ENCODE measurements at regions not wholly inside any gene's neighbourhood (a gene's known extent, or its start where the extent isn't known, plus 50 kb on each side); places are given as distances from the start of the nearest gene placed in this dataset.

GRCh38 chr9:90024823-90025222 is 420.0 kb downstream of the GADD45G start:
- Histone ChIP-seq H3K36me3 (ENCODE audit: control insufficient read depth, insufficient read depth, low read length) (no peaks in the 10 kb centered on the region), H3K9me3 (ENCODE audit: control insufficient read depth, insufficient read depth, low read length) (no peaks in the 10 kb centered on the region), H3K9ac (ENCODE audit: low read depth, low read length) (no peak overlapping the region), H3K4me1 (ENCODE audit: control insufficient read depth, insufficient read depth, low read length) (peaks cover 21% of the 10 kb centered on the region), H3K4me3 (ENCODE audit: low read depth, low read length) (no peak overlapping the region), H3K27me3 (ENCODE audit: control insufficient read depth, insufficient read depth, low read length) (no peaks in the 10 kb centered on the region), H3K27ac (ENCODE audit: low read depth, low read length) (no peak overlapping the region)

GRCh38 chr9:90025816-90026215 is 421.0 kb downstream of the GADD45G start:
- Histone ChIP-seq H3K36me3 (ENCODE audit: control insufficient read depth, insufficient read depth, low read length) (no peaks in the 10 kb centered on the region), H3K9ac (ENCODE audit: low read depth, low read length) (no peak overlapping the region), H3K4me1 (ENCODE audit: control insufficient read depth, insufficient read depth, low read length) (peaks cover 27% of the 10 kb centered on the region), H3K27me3 (ENCODE audit: control insufficient read depth, insufficient read depth, low read length) (no peaks in the 10 kb centered on the region), H3K9me3 (ENCODE audit: control insufficient read depth, insufficient read depth, low read length) (no peaks in the 10 kb centered on the region), H3K4me3 (ENCODE audit: low read depth, low read length) (no peak overlapping the region), H3K27ac (ENCODE audit: low read depth, low read length) (peak overlapping the region; percentile 16)

- Histone ChIP-seq H3K9me3 (ENCODE audit: control insufficient read depth, insufficient read depth, low read length) (no peaks in the 10 kb centered on the region), H3K4me3 (ENCODE audit: low read depth, low read length) (no peak overlapping the region), H3K36me3 (ENCODE audit: control insufficient read depth, insufficient read depth, low read length) (no peaks in the 10 kb centered on the region), H3K27ac (ENCODE audit: low read depth, low read length) (peak overlapping the region; percentile 34), H3K27me3 (ENCODE audit: control insufficient read depth, insufficient read depth, low read length) (no peaks in the 10 kb centered on the region), H3K9ac (ENCODE audit: low read depth, low read length) (no peak overlapping the region), H3K4me1 (ENCODE audit: control insufficient read depth, insufficient read depth, low read length) (peaks cover 27% of the 10 kb centered on the region)
Measured at GRCh38 chr9:90027296-90027790, 422.5 kb downstream of the GADD45G start.

- no peak overlapping the region for H3K4me3 ChIP-seq (ENCODE audit: low read depth, low read length)
- H3K4me1 ChIP-seq (ENCODE audit: control insufficient read depth, insufficient read depth, low read length), result peaks cover 32% of the 10 kb centered on the region
- H3K36me3 ChIP-seq (ENCODE audit: control insufficient read depth, insufficient read depth, low read length), result no peaks in the 10 kb centered on the region
- H3K27ac ChIP-seq (ENCODE audit: low read depth, low read length), result no peak overlapping the region
- no peaks in the 10 kb centered on the region for H3K9me3 ChIP-seq (ENCODE audit: control insufficient read depth, insufficient read depth, low read length)
- H3K9ac ChIP-seq (ENCODE audit: low read depth, low read length), result no peak overlapping the region
- H3K27me3 ChIP-seq (ENCODE audit: control insufficient read depth, insufficient read depth, low read length), result no peaks in the 10 kb centered on the region
Measured at GRCh38 chr9:90029386-90029785, 424.6 kb downstream of the GADD45G start.

GRCh38 chr9:90029996-90030395 is 425.2 kb downstream of the GADD45G start:
- no peak overlapping the region for H3K9ac ChIP-seq (ENCODE audit: low read depth, low read length)
- H3K4me1 ChIP-seq (ENCODE audit: control insufficient read depth, insufficient read depth, low read length), result peaks cover 37% of the 10 kb centered on the region
- no peaks in the 10 kb centered on the region for H3K36me3 ChIP-seq (ENCODE audit: control insufficient read depth, insufficient read depth, low read length)
- no peak overlapping the region for H3K27ac ChIP-seq (ENCODE audit: low read depth, low read length)
- H3K27me3 ChIP-seq (ENCODE audit: control insufficient read depth, insufficient read depth, low read length), result no peaks in the 10 kb centered on the region
- H3K9me3 ChIP-seq (ENCODE audit: control insufficient read depth, insufficient read depth, low read length), result no peaks in the 10 kb centered on the region
- no peak overlapping the region for H3K4me3 ChIP-seq (ENCODE audit: low read depth, low read length)

- Histone ChIP-seq H3K9ac (ENCODE audit: low read depth, low read length) (no peak overlapping the region), H3K27me3 (ENCODE audit: control insufficient read depth, insufficient read depth, low read length) (no peaks in the 10 kb centered on the region; the same call in 1 of the 2 replicates), H3K36me3 (ENCODE audit: control insufficient read depth, insufficient read depth, low read length) (no peaks in the 10 kb centered on the region), H3K9me3 (ENCODE audit: control insufficient read depth, insufficient read depth, low read length) (no peaks in the 10 kb centered on the region), H3K4me1 (ENCODE audit: control insufficient read depth, insufficient read depth, low read length) (peaks cover 24% of the 10 kb centered on the region), H3K4me3 (ENCODE audit: low read depth, low read length) (no peak overlapping the region), H3K27ac (ENCODE audit: low read depth, low read length) (no peak overlapping the region)
Measured at GRCh38 chr9:90032296-90033027, 427.6 kb downstream of the GADD45G start.

- Histone ChIP-seq H3K4me1 (ENCODE audit: control insufficient read depth, insufficient read depth, low read length) (peaks cover 24% of the 10 kb centered on the region), H3K27me3 (ENCODE audit: control insufficient read depth, insufficient read depth, low read length) (no peaks in the 10 kb centered on the region; the same call in 1 of the 2 replicates), H3K9ac (ENCODE audit: low read depth, low read length) (no peak overlapping the region), H3K27ac (ENCODE audit: low read depth, low read length) (no peak overlapping the region), H3K9me3 (ENCODE audit: control insufficient read depth, insufficient read depth, low read length) (no peaks in the 10 kb centered on the region), H3K4me3 (ENCODE audit: low read depth, low read length) (no peak overlapping the region), H3K36me3 (ENCODE audit: control insufficient read depth, insufficient read depth, low read length) (no peaks in the 10 kb centered on the region)
Measured at GRCh38 chr9:90033028-90033650, 428.3 kb downstream of the GADD45G start.

GRCh38 chr9:90034071-90034470 is 429.3 kb downstream of the GADD45G start:
- H3K4me1 ChIP-seq (ENCODE audit: control insufficient read depth, insufficient read depth, low read length), result peaks cover 24% of the 10 kb centered on the region
- H3K27me3 ChIP-seq (ENCODE audit: control insufficient read depth, insufficient read depth, low read length), result no peaks in the 10 kb centered on the region; the same call in 1 of the 2 replicates
- H3K4me3 ChIP-seq (ENCODE audit: low read depth, low read length), result no peak overlapping the region
- H3K27ac ChIP-seq (ENCODE audit: low read depth, low read length), result no peak overlapping the region
- no peaks in the 10 kb centered on the region for H3K9me3 ChIP-seq (ENCODE audit: control insufficient read depth, insufficient read depth, low read length)
- no peaks in the 10 kb centered on the region for H3K36me3 ChIP-seq (ENCODE audit: control insufficient read depth, insufficient read depth, low read length)
- H3K9ac ChIP-seq (ENCODE audit: low read depth, low read length), result no peak overlapping the region

- no peak overlapping the region for H3K9ac ChIP-seq (ENCODE audit: low read depth, low read length)
- no peak overlapping the region for H3K27ac ChIP-seq (ENCODE audit: low read depth, low read length)
- H3K4me3 ChIP-seq (ENCODE audit: low read depth, low read length), result no peak overlapping the region
- H3K36me3 ChIP-seq (ENCODE audit: control insufficient read depth, insufficient read depth, low read length), result no peaks in the 10 kb centered on the region
- H3K4me1 ChIP-seq (ENCODE audit: control insufficient read depth, insufficient read depth, low read length), result peaks cover 22% of the 10 kb centered on the region
- H3K9me3 ChIP-seq (ENCODE audit: control insufficient read depth, insufficient read depth, low read length), result no peaks in the 10 kb centered on the region
- H3K27me3 ChIP-seq (ENCODE audit: control insufficient read depth, insufficient read depth, low read length), result no peaks in the 10 kb centered on the region; the same call in 1 of the 2 replicates
Measured at GRCh38 chr9:90035471-90035870, 430.7 kb downstream of the GADD45G start.

GRCh38 chr9:90037146-90037797 is 432.5 kb downstream of the GADD45G start:
- Histone ChIP-seq H3K27me3 (ENCODE audit: control insufficient read depth, insufficient read depth, low read length) (no peaks in the 10 kb centered on the region; the same call in 1 of the 2 replicates), H3K36me3 (ENCODE audit: control insufficient read depth, insufficient read depth, low read length) (no peaks in the 10 kb centered on the region), H3K4me1 (ENCODE audit: control insufficient read depth, insufficient read depth, low read length) (peaks cover 18% of the 10 kb centered on the region), H3K9ac (ENCODE audit: low read depth, low read length) (no peak overlapping the region), H3K9me3 (ENCODE audit: control insufficient read depth, insufficient read depth, low read length) (no peaks in the 10 kb centered on the region), H3K4me3 (ENCODE audit: low read depth, low read length) (no peak overlapping the region), H3K27ac (ENCODE audit: low read depth, low read length) (no peak overlapping the region)

GRCh38 chr9:90038763-90039162 is 434.0 kb downstream of the GADD45G start:
- no peaks in the 10 kb centered on the region; the same call in 1 of the 2 replicates for H3K27me3 ChIP-seq (ENCODE audit: control insufficient read depth, insufficient read depth, low read length)
- H3K27ac ChIP-seq (ENCODE audit: low read depth, low read length), result no peak overlapping the region
- H3K4me3 ChIP-seq (ENCODE audit: low read depth, low read length), result no peak overlapping the region
- no peaks in the 10 kb centered on the region for H3K9me3 ChIP-seq (ENCODE audit: control insufficient read depth, insufficient read depth, low read length)
- no peak overlapping the region for H3K9ac ChIP-seq (ENCODE audit: low read depth, low read length)
- no peaks in the 10 kb centered on the region for H3K36me3 ChIP-seq (ENCODE audit: control insufficient read depth, insufficient read depth, low read length)
- peaks cover 18% of the 10 kb centered on the region for H3K4me1 ChIP-seq (ENCODE audit: control insufficient read depth, insufficient read depth, low read length)
